T-helper 2 cell (primary cell): ENCODE measurements at regions not wholly inside any gene's neighbourhood (a gene's known extent, or its start where the extent isn't known, plus 50 kb on each side); places are given as distances from the start of the nearest gene placed in this dataset.

Experiments used
- DNase-seq, 5 experiments: peaks; one replicate each; pipeline versions ENCODE4 v3.0.0 to v3.0.0-alpha.2; 2012 to 2022

DNA sequence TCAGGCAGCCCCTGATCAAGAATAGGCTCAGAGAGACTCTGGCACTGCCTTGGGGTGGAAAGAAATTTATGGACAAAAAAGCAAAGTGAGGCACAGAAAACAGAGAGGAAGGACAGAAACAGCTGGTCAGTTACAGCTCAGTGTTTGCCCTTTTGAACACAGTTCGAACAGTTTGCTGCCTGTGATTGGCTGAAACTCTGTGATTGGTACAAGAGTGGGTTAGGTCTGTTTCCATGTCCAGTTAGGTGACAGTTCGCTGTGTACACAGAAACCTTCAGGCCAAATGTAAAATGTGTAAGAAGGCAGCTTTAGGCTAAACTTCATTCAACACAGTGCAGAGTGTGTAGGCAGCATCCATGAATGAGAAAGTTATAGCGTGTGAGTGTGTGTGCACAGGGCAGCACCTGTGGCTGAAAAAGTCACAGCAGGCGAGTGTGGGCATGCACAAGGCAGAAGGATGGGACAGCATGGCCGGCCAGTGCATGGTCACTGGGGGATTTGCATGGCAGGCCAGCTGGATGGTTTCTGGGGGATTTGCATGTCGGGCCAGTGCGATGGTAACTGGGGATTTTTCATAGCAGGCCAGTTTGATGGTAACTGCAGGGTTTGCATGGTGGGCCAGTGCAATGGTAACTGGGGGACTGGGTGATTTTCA lies 75.4 kb upstream of the FRMD1 start:
- no peak for DNase-seq

DNA sequence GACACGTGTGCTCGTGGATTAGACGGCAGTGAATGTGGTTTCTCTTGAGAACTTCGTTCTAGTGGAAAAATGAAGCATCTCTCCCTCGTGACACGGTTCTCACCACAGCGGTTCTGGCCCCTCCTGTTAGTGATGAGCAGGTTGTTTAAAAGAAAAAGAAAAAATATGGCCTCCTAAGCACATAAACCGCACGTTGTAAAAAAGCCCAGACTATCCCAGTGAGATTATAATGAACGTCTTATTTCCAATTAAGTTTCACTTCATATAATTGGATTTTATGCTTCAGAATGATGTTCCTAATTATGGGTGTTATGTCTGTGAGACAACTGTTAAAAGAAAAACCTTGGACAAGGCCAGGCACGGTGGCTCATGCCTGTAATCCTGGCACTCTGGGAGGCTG lies 74.5 kb upstream of the FRMD1 start:
- no peak for DNase-seq

DNA sequence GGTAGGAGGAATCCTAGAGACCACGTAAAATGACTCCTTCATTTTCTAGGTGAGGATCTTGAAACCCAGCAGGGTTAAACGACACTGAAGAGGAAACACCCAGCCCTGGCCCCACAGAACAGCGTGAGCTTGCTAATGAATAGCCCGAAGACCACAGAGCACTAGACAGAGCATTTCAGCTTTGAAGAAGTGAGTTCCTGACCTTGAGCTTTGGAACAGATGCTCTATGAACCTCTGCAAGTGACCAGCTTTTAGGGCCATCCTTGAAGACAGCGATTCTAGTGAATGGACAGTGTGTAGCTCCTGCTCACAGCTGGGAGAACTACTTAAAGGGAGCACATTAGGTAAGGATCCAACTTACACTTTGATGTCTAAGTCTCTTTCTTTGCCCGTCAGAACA lies 74.0 kb upstream of the FRMD1 start:
- DNase-seq = no peak

DNA sequence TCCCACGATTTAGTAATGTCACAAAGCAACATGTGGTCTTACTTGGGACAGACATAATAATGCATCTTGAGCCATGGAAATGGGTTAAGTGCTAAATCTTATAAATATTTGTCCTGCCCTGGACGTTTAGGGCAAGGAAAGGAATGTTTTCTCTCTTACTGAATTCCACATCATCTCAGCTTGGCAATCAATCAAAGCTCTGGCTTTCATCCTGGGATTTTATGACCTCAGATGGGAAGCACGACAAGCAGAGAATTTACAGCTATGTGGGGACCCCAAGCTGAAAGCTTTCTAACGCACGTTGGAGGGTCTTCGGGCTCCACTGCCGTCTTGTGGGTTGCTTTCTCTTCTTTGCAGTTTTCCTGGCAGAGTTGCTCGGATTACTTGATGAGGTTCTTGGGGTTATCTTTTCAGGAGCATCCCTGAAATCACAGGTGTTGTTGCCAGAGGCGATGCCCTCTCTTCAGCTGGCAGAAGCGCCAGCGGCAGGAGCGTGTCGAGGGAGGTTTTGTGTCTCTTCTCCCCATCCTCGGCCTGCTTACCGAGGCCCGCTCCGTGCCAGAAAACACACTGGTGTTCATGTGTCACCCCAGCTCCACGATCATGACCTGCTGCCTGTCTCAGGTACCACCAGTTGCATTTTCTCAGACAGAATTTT lies 73.4 kb upstream of the FRMD1 start:
- no peak for DNase-seq

- DNase-seq = no peak
These were observed 71.7 kb upstream of the FRMD1 start for GRCh38 chr6:168150551-168151320.

DNA sequence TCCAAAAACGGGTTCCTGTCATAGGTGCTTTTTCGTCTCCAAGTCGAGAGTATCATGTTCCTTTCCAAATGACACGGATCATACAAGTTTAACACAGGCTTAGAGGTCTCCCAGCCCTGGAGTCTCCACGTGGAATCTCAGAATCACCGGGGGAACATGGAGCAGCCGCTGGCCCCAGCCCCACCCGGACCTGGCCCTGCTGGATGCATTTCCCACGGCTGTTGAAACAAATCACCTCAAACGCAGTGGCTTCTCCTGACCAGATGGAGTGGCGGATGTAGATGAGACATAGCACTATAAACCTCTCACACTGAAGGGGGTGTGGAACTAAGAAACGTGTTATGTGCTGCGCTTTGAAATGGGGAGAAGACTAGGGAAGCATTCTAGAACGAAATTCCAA lies 70.0 kb upstream of the FRMD1 start:
- DNase-seq = no peak

GRCh38 chr6:168148231-168148849 lies 69.3 kb upstream of the FRMD1 start:
- DNase-seq = no peak

DNA sequence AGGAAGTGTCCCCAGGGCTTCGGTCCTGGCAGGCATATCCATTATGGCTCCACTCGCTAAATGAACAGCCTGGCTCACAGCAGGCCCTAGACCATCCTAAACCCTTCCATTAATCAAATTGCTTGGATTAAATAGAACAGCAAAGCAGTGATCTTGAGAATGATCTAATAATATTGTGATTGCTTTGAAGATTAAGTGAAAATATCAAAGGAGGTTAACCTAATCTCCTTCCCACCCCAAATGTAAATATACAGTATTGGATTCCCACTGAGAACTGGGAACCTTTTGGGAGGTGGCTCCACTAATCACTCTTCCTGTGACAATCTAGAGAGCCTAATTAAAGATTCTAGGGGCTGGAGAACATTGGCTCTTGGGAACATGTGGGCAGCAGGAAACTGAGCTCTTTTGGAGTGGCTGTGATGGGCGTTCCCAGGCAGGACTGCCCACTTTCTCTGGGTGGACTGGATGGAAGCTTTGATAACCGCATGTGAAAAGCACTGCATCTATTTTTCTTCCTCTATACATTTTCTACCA lies 68.3 kb upstream of the FRMD1 start:
- no peak for DNase-seq

- DNase-seq = no peak
These were observed 67.0 kb upstream of the FRMD1 start for GRCh38 chr6:168145747-168146596.

GRCh38 chr6:168139121-168139520 lies 60.1 kb upstream of the FRMD1 start:
- DNase-seq = no peak

DNA sequence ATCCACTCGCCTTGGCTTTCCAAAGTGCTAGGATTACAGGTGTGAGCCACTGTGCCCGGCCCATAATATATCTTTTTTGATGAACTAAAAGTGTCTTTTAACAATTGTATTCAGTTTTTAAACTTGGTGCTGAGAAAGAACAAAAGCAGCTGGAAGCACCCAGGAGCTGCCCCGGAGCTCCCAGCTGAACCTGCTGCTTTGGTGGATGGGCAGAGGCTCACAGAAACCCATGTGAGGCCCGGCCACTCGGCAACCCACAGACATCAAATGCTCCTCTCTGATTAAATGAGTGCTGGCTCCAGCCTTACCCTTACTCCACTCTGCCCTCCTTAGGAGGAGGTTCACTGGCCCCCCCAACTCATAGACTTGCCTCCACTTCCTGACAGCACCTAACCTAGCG lies 59.4 kb upstream of the FRMD1 start:
- no peak for DNase-seq

DNA sequence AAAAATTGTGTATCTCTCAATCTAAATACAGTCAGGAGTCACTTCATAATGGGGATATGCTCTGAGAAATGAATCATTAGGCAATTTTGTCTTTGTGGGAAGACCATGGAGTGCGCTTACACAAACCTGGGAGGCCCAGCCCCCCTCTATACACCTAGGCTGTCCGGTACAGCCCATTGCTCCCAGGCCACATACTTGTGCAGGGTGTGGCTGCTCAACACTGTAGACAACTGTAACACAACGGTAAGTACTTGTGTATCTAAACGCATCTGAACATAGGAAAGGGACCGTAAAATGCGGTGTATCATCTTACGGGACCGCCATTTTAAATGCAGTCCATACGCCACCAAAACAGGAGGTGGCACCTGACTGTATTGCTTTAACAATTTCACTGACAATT lies 58.0 kb upstream of the FRMD1 start:
- no peak for DNase-seq

DNA sequence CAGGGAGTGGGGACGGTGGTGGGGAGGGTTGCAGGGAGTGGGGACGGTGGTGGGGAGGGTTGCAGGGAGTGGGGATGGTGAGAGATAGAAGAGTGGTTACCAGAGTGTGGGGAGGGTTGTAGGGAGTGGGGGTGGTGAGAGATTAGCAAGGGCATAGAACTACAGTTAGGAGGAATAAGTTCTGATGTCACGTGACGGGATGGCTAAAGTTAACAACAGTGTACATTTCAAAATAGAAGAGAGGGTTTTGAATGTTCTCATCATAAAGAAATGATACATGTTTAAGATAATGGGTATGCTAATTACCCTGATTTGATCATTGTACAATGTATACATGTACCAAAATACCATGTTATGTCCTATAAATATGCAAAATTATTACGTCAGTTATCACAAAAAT lies 57.6 kb upstream of the FRMD1 start:
- DNase-seq = no peak

DNA sequence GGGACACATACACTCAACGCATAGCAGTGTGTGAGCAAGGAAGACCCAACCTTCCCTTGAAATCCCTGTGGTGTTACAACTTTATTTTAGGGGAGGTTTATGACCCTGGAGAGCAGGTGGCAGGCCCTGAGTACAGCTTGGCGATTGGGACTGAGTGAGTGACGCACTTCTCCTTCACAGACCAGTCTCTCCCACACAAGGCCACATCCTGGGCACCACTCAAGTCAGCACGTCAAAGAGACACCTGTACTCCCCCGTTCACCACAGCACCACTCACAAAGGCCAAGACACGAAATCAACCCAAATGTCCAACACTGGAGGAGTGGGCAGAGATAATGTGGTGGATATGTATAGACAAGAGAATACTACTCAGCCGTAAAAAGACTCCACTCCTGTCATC lies 57.0 kb upstream of the FRMD1 start:
- DNase-seq = no peak

GRCh38 chr6:168134560-168135201 lies 55.7 kb upstream of the FRMD1 start:
- DNase-seq = no peak

GRCh38 chr6:168133687-168134559 lies 54.9 kb upstream of the FRMD1 start:
- DNase-seq = no peak

- no peak for DNase-seq
These were observed 54.2 kb upstream of the FRMD1 start for GRCh38 chr6:168133168-168133561.

- DNase-seq = peak in 1 of 5 experiments; percentile 6
These were observed 53.6 kb upstream of the FRMD1 start for GRCh38 chr6:168132531-168133167.

GRCh38 chr6:168131464-168132415 lies 52.7 kb upstream of the FRMD1 start:
- no peak for DNase-seq
